Thoracic aorta (tissue), 2 donors: ENCODE measurements at regions not wholly inside any gene's neighbourhood (a gene's known extent, or its start where the extent isn't known, plus 50 kb on each side); places are given as distances from the start of the nearest gene placed in this dataset.
A peak's percentile ranks its signal among the peaks of the same experiment; 100 is the strongest.

Experiments used
- ATAC-seq: fragments of 150-250 bp; one replicate; pipeline ENCODE4 v1.8.0; 2017; ENCODE audit warnings: low read depth; ENCODE audit not compliant: insufficient number of reproducible peaks, low FRiP score
- DNase-seq: peaks from one replicate; pipeline ENCODE4 v3.0.0-alpha.2; 2020; ENCODE audit warnings: low spot score
- H3K27ac ChIP-seq, 2 donors: fragments of 200-600 bp; sonication (generic); 1 replicate in 1 of 2; 2 replicates in 1 of 2; pipeline ENCODE4 v1.5.1; 2016; ENCODE audit warnings: mild to moderate bottlenecking in 2 of 2, moderate library complexity in 2 of 2
- H3K27me3 ChIP-seq: fragments of 200-600 bp; sonication (generic); replicated peaks from 2 replicates; pipeline ENCODE4 v1.6.0; 2016; ENCODE audit warnings: mild to moderate bottlenecking; ENCODE audit not compliant: insufficient read depth
- H3K36me3 ChIP-seq: fragments of 200-600 bp; sonication (generic); one replicate; pipeline ENCODE4 v1.5.1; 2016
- H3K4me1 ChIP-seq, 2 donors: fragments of 200-600 bp; sonication (generic); 1 replicate in 1 of 2; 2 replicates in 1 of 2; pipeline versions ENCODE4 v1.5.1 to v1.6.0; 2016; ENCODE audit warnings: low read depth in 2 of 2, mild to moderate bottlenecking in 1 of 2; ENCODE audit not compliant: control insufficient read depth in 1 of 2
- H3K4me3 ChIP-seq: fragments of 200-600 bp; sonication (generic); 2 replicates; pipeline ENCODE4 v1.5.1; 2016; ENCODE audit warnings: mild to moderate bottlenecking
- H3K9me3 ChIP-seq: fragments of 200-600 bp; sonication (generic); 2 replicates; pipeline ENCODE4 v1.5.1; 2016
- CTCF ChIP-seq: fragments of 200-600 bp; sonication (generic); IDR thresholded peaks from one replicate; pipeline ENCODE4 v1.5.1; 2019; ENCODE audit warnings: antibody characterized with exemption

- peaks cover 3 to 6% of the 10 kb centered on the region in 2 donors for H3K4me1 ChIP-seq
- no peaks in the 10 kb centered on the region for H3K36me3 ChIP-seq
- H3K27me3 ChIP-seq = no peaks in the 10 kb centered on the region
- DNase-seq = no peak
- no peak overlapping the region for H3K4me3 ChIP-seq
- no peak for TF ChIP-seq CTCF
- no peak overlapping the region for H3K27ac ChIP-seq
- ATAC-seq = no peak
- H3K9me3 ChIP-seq = no peaks in the 10 kb centered on the region
Measured at GRCh38 chr4:92106816-92107215, 196.9 kb upstream of the GRID2 start.

GRCh38 chr4:92111493-92111892 is 192.3 kb upstream of the GRID2 start:
- H3K9me3 ChIP-seq = no peaks in the 10 kb centered on the region
- H3K27ac ChIP-seq = no peak overlapping the region
- no peaks in the 10 kb centered on the region for H3K27me3 ChIP-seq
- H3K36me3 ChIP-seq = no peaks in the 10 kb centered on the region
- TF ChIP-seq CTCF = no peak
- H3K4me3 ChIP-seq = no peak overlapping the region
- ATAC-seq (no peak), DNase-seq (no peak)
- peaks cover 2 to 3% of the 10 kb centered on the region in 2 donors for H3K4me1 ChIP-seq

- H3K4me1 ChIP-seq = no peaks in the 10 kb centered on the region
- no peaks in the 10 kb centered on the region for H3K27me3 ChIP-seq
- no peaks in the 10 kb centered on the region for H3K36me3 ChIP-seq
- TF ChIP-seq CTCF = no peak
- DNase-seq = no peak
- no peak overlapping the region for H3K4me3 ChIP-seq
- no peak for ATAC-seq
- H3K9me3 ChIP-seq = no peaks in the 10 kb centered on the region
- no peak overlapping the region for H3K27ac ChIP-seq
Measured at GRCh38 chr4:92112805-92113204, 191.0 kb upstream of the GRID2 start.

GRCh38 chr4:92120810-92121498 is 182.8 kb upstream of the GRID2 start:
- Histone ChIP-seq H3K27me3 (no peaks in the 10 kb centered on the region), H3K27ac (no peak overlapping the region), H3K9me3 (no peaks in the 10 kb centered on the region), H3K36me3 (no peaks in the 10 kb centered on the region), H3K4me1 (peaks cover 0 to 7% of the 10 kb centered on the region in 2 donors), H3K4me3 (peak overlapping the region; percentile 36)
- ATAC-seq = no peak
- TF ChIP-seq CTCF = no peak
- no peak for DNase-seq

GRCh38 chr4:92122911-92123310 is 180.9 kb upstream of the GRID2 start:
- H3K27ac ChIP-seq = no peak overlapping the region
- no peak for DNase-seq
- no peak overlapping the region for H3K4me3 ChIP-seq
- ATAC-seq = no peak
- H3K36me3 ChIP-seq = no peaks in the 10 kb centered on the region
- TF ChIP-seq CTCF = no peak
- no peaks in the 10 kb centered on the region for H3K9me3 ChIP-seq
- no peaks in the 10 kb centered on the region for H3K27me3 ChIP-seq
- peaks cover 0 to 7% of the 10 kb centered on the region in 2 donors for H3K4me1 ChIP-seq
